DMS153 (cell line): ENCODE measurements at regions not wholly inside any gene's neighbourhood (a gene's known extent, or its start where the extent isn't known, plus 50 kb on each side); places are given as distances from the start of the nearest gene placed in this dataset.
"Not testable (repeated sequence)": the region's sequence is repeated elsewhere in the genome, so short reads cannot be mapped to it uniquely, and the experiment has no call there.

Experiments used
- DNase-seq: peaks from one replicate; lab custom pipeline; 2025; lab: John Stamatoyannopoulos, UW

DNA sequence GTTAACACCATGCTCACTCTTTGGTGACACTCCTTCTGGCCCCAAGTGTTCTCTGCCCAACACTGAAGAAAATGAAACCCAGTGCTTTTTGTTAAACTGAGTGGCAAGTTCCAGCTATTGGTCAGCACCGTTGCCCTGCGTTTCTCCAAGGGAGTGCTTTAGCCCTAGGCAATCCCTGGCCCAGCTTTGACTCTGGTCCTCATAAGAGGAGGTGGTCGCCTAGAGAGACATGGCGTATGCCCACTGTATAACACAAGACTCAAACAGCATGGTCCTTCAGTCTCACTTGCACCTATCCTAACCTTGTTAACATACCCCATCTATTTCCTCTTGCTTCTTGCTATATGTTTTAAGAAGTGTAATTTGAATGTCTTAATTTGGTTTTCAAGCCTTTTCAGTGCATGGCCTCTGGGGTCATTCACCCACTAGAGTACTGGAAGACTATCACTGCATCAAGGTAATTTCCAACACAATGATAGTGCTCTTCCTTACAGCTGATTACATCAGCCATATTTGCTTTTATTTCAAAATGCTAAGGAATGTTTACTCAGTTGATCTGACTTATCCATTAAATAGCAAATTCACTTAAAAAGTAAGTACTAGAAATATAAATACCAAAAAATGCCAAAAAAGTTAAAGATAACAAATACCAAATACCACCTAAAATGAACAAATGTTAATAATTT, 190.5 kb upstream of the SOX21 start:
- DNase-seq: no peak

DNA sequence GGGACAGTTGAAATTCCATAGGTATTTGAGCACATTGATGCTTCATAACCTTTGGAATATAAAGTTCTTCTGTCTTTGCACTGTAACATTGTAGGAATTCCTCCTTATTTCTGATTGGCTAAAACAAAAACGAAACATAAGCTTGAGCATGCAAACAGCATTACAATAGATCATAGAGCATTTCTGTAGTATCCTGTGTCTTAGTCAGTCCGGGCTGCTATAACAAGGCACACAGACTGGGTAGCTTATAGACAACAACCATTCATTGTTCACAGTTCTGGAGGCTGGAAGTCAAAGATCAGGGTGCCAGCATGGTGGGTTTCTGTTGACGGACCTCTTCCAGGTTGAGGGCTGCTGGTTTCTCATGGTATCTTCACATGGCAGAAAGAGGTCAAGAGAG, 188.7 kb upstream of the SOX21 start:
- no peak for DNase-seq

DNA sequence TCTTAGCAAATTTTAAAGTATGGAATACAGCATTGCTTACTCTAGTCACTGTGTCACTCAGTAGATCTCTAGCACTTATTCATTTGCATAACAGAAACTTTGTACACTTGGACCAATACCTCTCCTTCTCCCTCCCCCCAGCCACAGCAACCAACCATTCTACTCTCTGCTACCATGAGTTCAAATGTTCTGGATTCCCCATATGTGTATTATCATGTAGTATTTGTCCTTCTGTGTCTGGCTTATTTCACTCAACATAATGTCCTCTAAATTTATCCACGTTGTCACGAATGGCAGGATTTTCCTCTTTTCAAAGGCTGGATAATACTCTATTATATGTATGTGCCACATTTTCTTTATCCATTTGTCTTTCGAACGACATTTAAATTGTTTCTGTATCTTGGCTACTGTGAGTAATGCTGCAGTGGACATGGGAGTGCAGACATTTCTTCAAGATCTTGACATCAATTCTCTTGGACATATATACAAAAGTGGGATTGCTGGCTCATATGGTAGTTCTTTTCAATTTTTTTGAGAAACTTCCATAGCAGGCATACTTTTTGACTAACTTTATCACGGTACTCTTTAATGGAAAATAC, 184.5 kb upstream of the SOX21 start:
- DNase-seq: no peak

DNA sequence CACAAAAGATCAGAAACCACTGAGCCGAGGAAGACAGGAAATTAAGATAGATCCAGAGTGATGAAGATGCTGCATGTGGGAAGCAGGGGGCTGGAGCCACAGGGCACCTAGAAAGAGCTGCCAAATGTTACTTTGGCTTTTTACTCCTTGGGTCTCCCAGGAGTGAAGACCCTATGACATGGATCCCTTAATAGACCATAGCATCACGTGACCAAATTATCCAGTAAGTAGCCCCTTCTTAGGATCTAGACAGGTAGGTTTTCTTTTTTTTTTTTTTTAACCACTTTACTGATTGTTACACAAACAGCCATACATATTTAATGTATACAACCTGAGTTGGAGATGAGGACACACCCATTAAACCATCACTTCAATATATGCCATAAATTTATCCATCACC, 183.9 kb upstream of the SOX21 start:
- no peak for DNase-seq

DNA sequence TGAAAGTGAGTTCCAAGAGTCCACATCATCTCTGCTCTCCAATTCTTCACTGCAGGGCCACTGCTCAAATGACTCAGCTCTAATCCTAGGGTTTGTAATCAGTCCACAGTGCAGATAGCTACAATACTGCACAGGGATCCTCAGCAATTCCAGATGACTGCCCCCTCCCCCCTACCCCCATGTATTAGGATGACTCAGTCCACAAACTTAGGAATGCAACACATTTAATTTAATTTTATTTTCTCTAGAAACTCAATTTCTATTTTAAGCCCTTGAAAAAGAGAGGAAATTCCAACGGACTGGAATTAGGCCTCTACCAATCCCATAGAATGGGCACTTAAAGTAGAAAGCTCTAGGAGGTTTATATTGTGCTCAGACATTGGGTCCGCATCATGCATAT, 173.8 kb upstream of the SOX21 start:
- no peak for DNase-seq

DNA sequence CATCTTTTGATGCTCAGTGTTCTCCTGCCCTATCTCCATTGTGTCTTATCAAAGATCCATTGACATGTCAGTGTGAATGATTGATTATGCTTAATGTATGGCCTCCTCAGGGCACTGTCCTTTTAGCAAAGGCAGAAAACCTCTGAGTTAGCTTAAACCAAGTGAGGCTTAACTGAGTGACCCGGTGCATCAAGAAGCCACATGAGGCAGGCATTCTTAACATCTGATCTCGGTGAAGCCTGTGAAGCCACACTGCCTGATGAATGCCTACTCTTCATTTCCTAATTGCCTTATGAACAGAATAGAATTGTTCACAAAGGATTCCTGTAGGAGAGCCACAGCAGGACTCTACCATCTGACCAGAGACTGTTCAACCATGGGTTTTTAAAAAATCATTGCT, 168.1 kb upstream of the SOX21 start:
- DNase-seq: no peak

DNA sequence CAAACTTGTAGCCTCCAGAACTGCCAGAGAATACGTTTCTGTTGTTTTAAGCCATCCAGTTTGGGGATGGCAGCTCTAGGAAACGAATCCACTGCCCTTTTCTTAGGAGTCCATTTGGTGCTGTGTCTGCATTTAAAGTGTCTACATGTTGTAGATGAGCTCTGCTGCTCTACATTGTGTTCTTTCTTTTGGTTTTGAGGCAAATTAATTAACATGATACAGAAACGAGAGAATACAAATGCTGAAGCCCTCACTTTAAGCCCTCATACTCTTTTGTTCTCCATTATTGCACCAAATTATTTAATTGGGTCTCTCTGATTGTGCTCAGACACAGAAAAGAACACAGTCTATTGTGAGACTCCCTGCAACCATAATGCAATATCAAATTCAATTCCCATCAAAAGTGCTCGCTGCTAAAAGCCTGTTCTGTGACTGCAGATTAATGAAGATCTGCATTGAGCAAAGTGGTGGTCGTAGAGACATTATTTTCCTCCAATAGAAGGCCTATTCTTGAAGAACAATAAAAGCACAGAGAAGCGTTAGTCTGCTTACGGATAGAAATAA, 166.3 kb upstream of the SOX21 start:
- no peak for DNase-seq

DNA sequence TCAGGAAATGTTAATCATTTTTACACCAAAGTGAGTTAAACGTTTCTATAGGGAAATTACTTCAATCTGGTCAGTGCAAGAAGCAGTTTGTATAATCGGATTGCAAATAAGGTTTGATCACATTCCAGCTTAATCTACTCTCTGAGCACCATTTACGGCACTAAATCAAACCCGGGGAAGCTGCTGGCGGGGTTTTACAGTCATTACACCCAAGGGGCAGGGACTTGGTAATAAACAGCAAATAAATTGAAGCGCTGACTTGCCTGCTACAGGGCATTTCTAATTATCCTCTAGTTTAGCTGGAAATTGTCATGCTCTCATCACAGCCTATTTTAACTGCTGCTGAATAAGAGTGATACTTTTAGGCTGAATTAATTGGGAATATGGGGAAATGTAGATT, 152.1 kb upstream of the SOX21 start:
- DNase-seq: no peak

DNA sequence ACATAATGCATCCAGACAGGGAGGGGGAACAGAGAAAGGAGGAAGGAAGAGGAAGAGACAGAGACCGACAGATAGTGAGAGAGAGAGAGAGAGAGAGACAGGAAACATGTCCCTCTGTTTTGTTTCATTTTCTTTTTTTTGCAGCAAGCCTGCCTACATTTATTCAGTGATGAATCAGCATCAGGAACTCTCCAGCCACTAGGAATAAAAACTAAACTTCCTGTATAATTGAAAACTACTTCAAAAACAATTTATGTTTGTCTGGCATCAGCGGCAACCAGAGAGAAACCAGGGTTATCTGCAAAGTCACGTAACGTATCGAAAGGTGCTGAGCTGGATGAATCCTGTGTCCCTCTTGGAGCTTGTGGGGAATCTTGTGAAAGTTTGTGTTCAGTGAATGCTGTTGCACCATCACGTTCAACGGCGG, 148.6 kb upstream of the SOX21 start:
- no peak for DNase-seq

DNA sequence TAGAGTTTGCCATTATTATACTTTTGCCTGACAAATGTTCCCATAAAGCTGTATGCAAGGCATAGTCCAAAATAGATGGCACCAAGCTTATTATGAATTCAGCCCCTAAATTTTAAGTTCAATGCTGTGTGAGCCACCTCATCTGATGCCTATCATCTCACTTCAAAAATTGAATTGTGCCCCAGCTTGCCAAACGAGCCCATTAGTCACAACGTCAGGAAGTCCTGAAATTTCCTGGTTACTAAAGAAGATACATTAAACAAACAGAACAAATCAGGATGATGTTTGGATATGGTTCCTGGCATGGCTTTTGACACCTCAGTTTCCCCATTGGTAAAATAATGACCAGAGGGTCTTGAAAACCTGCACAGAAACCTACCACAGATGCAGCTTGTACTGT, 147.5 kb upstream of the SOX21 start:
- no peak for DNase-seq

DNA sequence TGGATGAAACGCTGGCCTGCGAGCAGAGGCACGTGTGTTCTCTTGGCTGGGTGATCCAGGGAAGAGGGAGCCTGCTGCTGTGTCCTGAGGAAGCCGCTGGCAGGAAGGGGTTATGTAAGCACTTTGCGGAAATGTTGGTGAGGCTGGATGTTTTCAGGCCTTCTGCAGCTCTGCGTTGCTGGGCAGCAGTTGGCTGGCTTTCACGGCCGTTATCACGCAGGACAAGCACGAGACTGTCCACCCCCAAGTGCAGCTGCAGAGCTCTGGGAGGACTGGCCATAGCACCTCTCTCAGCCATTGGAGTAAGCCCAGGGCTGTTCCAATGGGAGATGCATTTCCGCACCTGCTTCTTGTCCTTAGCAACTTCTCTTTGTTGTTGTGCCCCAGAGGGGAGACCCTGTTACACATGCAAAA, 146.9 kb upstream of the SOX21 start:
- peak; percentile 21 for DNase-seq

DNA sequence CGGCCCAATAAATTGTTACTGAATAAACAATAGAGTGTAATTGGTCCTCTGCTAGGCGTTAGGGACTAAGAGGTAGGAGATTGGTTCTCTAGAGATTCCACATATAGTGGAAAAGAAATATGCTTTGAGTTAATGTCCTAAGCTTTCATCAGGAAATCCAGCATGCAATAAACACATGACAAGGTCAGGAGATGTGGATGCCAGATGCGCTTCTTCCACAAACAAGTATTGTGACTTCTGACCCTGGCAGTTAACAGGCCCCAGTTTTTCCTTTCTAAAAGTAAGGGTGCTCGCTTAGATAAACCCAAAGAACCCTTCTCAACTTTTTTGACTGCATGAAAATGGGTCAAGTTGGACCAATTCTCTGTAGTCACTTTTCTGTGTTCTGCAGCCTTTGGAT, 146.5 kb upstream of the SOX21 start:
- no peak for DNase-seq

DNA sequence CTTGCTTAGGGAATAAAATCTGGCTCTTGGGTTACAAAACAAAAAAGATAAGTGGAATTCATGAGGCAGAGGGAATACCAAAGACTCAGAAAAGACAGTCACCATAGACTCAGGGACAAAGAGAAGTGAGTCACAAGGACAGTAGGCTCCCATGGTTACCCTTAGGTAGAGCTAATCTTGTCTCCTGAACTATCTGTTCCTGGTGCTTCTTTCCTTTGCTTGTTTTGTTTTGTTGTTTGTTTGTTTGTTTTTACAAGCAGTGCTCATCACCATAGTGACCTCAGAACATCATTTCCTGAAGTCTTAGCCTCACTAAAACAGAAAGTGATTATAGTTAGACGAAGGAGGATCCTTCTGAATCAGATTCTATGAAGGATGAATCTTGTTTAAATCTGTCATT, 142.3 kb upstream of the SOX21 start:
- DNase-seq: no peak

DNA sequence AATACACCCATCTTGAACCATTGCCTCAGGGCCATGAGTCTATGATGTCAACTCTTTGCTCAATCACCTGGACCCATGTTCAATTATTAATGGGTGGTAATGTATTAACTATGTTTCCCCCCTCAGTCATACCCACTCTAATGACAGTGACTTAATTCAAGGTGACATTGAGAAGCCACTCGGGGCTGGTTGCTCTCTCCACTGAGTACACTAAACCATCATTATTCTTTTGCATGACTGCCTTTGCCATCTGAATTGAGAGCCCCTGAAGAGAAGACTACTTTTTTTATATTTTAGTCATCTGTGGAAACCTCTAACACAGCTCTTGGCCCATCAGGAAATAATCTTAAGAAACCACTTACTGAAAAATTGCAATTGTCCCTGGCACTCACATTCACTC, 139.2 kb upstream of the SOX21 start:
- DNase-seq: no peak

DNA sequence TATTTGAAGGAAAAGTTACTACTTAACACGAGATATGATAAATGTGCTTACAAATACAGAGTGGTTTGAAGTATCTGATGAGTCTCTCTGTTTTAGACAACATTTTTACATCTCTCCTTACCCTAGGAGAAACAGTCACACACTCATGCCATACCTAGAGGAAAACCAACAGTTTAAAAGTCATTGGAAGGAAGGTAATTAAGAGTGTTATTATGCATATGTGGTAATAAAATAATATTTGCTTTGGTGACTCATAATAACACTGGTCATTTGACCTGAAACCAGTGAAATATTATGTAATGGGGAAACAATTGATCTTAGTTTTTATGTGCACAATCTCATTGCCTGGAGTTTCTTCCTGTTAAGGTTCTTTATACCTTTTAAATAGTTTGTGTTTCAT, 136.9 kb upstream of the SOX21 start:
- no peak for DNase-seq

DNA sequence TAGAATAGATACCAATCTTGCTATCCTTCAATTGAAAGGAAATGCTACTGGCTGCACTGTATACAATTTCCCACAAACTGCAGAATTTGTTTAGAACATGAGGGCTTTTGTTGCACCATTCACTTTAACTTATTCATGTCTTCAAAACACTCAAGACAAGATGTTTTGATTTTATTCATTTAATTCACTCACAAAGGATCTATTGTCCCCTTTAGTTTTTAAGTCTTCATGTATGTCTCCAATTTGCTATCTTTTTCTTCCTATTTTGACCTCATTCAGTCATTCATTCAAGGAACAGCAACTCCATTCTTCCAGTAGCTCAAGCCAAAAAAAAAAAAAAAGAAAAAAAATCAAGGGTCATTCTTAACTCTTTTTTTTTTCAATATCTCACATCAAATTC, 130.6 kb upstream of the SOX21 start:
- no peak for DNase-seq

DNA sequence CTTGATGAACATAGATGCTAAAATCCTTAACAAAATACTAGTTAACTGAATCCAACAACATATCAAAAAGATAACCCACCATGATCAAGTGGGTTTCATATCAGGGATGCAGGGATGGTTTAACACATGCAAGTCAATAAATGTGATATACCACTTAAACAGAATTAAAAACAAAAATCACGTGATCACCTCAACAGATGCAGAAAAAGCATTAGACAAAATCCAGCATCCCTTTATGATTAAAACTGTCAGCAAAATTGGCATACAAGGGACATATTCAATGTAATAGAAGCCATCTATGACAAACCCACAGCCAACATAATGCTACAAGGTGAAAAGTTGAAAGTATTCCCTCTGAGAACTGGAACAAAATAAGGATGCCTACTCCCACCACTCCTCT, 124.7 kb upstream of the SOX21 start:
- not testable (repeated sequence) for DNase-seq

DNA sequence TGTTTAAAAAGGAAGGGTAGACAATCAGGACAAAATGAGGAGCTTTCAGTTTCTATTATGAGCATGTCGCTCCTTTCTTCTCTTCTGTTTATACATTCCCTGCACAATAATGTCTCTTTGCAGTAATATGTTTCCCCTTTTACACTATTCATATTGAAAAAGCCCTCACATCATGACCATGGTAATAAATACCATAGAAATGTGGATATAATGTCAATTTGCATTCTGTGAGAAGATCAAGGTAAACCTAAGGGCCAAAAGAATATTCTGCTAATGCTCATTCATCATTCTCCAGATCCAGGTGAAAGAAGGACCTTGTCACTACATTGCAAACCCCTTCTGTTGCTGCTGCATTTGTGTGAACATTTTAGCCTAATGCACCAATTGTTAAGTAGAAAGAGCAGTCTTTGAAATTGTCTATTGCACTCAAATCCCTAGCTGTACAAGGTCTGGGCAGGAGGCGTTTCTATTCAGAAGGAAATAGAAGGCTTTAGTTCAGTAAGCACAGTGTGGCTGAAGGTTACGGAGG, 117.6 kb upstream of the SOX21 start:
- no peak for DNase-seq

DNA sequence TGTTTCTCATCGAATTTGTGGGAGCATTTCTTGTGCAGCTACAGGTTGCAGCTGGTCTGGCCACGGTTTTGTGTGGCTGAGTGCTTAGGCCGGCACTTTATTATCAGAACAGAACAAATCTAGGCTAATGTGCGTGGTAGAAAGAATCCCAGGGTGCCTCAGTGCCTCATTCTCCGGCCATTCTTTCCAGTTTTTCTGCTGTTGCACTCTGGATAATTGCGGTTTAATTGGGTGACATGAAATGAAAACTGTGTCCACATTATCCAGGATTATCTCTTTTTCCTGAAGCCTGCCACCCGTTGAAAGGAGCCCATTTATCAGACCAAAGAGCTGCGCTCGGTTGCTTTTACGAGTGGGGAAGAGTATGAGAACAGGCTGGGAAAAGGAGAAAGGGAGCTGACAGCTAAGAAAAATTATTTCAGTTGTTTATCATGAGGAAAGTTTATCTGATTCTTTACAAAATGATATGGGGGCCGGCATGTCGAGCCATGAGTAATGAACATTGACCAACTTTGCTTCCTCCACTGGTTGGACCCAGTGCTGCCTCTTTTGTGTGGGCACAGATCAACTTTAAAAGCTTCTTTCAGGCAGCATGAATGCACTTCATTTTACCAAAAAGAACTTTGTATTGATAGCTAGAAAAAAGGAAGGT, 117.0 kb upstream of the SOX21 start:
- DNase-seq: no peak

DNA sequence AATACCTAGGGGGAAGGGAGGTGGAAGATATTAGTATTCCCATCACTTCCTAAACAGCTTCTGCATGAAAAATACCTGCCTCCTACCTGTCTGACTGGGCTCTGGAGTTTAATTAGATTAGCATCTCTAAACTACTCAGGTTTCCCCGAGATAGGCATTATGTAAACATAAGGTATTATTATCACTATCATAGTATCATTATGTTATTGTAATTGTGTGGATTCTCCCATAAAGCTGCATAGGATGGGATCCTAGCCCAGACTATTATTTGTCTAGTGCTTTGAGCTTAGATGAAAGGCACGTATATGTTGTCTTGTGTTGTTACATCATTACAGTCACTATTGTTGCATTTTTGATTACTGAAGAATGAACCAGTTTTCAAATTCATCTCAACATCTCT, 115.2 kb upstream of the SOX21 start:
- peak; percentile 79 for DNase-seq

DNA sequence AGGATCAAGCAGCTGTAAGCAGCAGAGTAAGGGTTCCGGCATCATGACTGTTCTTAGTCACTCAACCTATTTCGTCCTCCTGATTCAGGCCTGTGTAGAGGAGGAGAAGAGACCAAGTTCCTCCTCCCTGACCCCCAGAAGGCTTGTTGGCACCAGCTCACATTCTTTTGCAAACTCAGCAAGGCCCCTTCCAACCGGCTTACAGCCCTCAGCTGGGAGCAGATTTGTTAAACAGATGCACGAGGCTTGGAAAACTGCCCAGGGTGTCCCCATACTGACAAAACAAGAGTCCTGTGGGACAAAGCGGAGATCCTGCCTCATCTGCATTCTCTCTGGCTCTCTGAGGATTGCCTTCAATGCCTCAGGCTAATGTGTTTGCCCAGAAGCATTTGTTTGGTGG, 113.2 kb upstream of the SOX21 start:
- peak; percentile 70 for DNase-seq

DNA sequence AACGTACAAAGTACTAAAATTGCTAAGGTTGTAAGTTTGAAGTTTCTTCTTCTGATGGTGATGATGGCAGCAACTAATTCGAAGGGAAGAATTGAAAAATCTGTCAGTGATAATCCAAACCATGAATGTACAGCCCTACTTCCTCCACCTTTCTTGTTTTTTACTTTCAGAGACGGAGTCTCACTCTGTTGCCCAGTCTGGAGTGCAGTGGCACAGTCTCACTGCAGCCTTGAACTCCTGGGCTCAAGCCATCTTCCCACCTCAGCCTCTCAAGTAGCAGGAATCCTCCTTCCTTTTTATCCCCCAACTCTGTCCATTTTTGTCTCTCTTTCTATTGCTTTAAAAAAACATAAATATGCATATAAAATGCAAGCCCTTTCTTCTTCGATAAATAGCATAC, 112.3 kb upstream of the SOX21 start:
- DNase-seq: no peak

DNA sequence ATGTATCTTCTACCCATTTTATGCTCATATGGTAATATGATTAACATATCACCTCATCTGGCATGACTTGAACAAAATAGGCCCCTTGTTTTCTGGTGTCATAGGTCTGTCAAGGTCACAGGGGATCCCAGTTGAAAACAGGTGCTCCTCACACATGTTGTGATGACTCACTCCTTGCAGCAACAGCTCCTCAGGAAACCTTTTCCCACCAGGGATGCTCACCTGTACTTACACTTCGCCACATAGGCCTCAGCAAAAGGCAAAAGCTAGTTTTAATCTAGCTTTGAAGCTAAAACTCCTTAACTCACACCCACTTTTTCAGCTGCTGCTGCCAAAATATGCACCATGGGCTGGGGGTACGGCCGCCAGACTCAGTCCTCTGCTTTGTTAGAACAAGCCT, 110.0 kb upstream of the SOX21 start:
- peak; percentile 15 for DNase-seq
